ENCODE measurements at regions not wholly inside any gene's neighbourhood (a gene's known extent, or its start where the extent isn't known, plus 50 kb on each side); places are given as distances from the start of the nearest gene placed in this dataset.

DNA sequence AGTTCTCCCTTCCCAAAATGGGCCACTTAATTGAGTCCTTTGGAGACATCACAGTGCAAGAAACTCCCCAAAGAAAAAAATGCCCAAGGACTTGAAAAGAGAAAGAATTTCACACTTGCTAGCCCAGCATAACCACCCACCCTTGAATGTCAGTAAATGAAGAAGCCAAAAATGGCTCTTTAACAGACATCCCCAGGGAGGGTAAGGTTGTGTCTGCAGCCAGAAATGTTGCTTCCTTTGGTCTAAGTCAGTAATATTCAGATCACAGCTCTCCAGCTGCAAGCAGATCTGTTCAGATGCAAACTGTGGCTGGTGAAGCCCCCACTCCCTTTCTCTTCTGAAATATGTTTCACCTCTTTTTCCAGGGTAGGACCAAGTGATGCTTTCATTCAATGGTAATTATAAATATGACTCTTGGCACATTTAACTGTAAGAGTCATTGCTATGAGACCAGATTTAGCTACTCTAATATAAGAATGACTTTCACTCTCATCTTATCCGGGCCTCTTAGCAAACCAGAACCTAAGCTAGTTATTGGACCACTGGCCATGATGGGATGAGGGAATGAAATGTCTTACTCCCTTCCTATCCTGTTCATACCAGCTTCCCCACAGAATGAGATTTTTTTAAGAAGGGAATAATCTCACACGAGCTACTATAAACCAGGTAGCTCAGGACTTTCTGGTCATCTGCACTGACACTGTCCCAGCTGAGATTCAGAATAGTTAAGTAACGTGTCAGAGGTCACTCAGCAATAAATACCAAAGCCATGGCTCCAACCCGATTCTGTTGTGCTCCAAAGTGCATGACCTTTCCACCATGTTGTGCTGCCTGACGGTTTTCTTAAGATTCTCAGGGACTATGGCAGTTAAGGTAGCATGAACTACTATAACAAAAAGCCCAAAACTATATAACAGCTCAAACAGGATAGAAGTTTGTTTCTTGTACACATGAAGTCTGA, 234.1 kb downstream of the FOXO1 start:
- TF ChIP-seq, protein P1, sequence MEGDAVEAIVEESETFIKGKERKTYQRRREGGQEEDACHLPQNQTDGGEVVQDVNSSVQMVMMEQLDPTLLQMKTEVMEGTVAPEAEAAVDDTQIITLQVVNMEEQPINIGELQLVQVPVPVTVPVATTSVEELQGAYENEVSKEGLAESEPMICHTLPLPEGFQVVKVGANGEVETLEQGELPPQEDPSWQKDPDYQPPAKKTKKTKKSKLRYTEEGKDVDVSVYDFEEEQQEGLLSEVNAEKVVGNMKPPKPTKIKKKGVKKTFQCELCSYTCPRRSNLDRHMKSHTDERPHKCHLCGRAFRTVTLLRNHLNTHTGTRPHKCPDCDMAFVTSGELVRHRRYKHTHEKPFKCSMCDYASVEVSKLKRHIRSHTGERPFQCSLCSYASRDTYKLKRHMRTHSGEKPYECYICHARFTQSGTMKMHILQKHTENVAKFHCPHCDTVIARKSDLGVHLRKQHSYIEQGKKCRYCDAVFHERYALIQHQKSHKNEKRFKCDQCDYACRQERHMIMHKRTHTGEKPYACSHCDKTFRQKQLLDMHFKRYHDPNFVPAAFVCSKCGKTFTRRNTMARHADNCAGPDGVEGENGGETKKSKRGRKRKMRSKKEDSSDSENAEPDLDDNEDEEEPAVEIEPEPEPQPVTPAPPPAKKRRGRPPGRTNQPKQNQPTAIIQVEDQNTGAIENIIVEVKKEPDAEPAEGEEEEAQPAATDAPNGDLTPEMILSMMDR (IDR thresholded peaks at IDR 0.05), result no peak
- TF ChIP-seq POLR2A (IDR thresholded peaks at IDR 0.05), result no peak

Data from right lobe of liver (tissue), 4 donors.